ENCODE measurements at regions not wholly inside any gene's neighbourhood (a gene's known extent, or its start where the extent isn't known, plus 50 kb on each side); places are given as distances from the start of the nearest gene placed in this dataset.
"Not testable (repeated sequence)": the region's sequence is repeated elsewhere in the genome, so short reads cannot be mapped to it uniquely, and the experiment has no call there.

DNA sequence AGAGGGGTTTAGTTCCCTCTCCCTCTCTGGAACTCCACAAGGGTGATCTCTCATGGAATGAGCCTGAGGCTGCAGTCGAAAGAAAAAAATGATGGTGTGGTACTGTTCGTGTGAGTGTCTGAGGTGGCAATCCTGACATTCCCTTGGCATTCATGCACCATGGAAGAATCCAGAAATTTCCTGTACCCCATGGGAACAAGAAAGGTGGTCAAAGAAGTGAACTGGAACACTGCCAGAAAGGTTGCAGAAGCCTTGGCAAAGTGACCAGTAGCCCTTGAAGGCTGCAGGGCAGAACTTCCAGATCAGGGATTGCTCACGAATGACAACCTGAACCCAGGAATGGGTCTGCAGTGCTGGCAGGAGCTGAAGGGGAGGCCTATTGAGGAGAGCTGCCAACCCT lies 394.7 kb downstream of the CD83 start:
- no peak overlapping the region for H3K4me3 ChIP-seq (ENCODE audit: low read depth, low read length)

- no peak overlapping the region for H3K4me3 ChIP-seq (ENCODE audit: low read depth, low read length)
Measured at GRCh38 chr6:14513496-14514393, 396.2 kb downstream of the CD83 start.

GRCh38 chr6:14516956-14517355 lies 399.4 kb downstream of the CD83 start:
- H3K4me3 ChIP-seq (ENCODE audit: low read depth, low read length): no peak overlapping the region

DNA sequence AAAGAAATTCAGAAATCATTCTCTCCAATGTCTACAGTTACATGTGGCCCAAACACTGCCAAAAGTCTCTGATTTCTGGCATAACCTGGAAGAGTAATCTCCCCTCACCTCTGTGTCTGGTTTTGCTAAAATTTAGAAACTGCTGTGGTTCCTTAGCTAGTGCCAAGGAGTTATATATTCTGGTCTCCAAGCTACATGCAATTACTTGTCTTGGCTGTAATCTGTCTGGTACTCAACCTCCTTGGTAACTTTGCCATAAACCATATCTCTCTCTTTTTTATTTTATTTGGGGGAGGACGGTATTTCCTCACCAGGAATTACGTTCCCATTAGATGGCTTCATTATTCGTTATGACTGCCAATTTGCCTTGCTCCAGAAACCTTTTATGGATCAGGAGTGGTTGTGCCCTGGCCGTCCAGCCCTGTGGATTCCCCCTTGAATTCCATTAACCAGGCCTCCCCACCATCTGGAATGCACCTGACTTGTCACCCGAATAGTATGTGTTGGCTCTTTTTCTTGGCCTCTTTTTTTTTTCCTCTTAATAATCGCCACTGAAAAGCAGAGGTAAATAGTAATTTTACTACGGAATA lies 400.0 kb downstream of the CD83 start:
- no peak overlapping the region for H3K4me3 ChIP-seq (ENCODE audit: low read depth, low read length)

- H3K4me3 ChIP-seq (ENCODE audit: low read depth, low read length): no peak overlapping the region
Measured at GRCh38 chr6:14518515-14519217, 401.1 kb downstream of the CD83 start.

- H3K4me3 ChIP-seq (ENCODE audit: low read depth, low read length): no peak overlapping the region
Measured at GRCh38 chr6:14520029-14520428, 402.5 kb downstream of the CD83 start.

- H3K4me3 ChIP-seq (ENCODE audit: low read depth, low read length): no peak overlapping the region
Measured at GRCh38 chr6:14520536-14520935, 403.0 kb downstream of the CD83 start.

- no peak overlapping the region for H3K4me3 ChIP-seq (ENCODE audit: low read depth, low read length)
Measured at GRCh38 chr6:14521141-14521540, 403.6 kb downstream of the CD83 start.

- not testable (repeated sequence) for H3K4me3 ChIP-seq (ENCODE audit: low read depth, low read length)
Measured at GRCh38 chr6:14521861-14522260, 404.3 kb downstream of the CD83 start.

DNA sequence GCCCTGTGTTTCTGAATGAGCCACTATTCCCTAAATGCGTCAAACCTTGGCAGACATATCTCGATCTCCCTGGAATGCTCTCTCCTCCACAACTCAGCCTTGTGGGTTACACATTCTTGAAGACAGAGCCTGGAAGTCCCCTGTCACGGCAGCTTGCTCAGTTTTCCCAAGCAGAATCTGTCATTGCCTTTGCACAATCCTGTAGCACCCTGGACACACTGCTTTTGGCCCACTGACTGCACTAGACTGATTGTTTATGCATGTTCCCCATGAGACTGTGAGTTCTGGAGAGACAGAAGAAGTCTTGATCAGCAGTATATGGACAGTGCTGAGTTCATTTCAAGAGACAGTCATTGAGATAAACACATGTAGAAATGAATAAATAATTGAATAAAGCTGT lies 406.7 kb downstream of the CD83 start:
- no peak overlapping the region for H3K4me3 ChIP-seq (ENCODE audit: low read depth, low read length)

DNA sequence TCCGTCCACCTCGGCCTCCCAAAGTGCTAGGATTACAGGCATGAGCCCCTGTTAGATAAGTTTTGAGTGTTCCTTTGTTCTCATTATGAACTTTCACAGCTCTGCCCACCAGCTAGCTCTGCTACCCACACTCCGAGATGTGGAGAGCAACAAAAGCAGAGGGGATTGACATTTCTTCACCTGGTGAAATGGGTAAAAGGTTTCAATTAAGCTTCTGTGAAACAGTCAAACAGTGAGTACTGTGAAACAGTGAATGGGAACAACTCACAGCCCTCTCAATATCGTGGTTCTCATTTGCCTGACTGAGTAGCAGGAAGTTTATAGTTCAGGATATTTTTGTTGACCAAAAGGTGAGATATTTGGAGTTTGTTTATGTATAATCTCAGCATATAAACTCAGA lies 412.8 kb downstream of the CD83 start:
- no peak overlapping the region for H3K4me3 ChIP-seq (ENCODE audit: low read depth, low read length)

DNA sequence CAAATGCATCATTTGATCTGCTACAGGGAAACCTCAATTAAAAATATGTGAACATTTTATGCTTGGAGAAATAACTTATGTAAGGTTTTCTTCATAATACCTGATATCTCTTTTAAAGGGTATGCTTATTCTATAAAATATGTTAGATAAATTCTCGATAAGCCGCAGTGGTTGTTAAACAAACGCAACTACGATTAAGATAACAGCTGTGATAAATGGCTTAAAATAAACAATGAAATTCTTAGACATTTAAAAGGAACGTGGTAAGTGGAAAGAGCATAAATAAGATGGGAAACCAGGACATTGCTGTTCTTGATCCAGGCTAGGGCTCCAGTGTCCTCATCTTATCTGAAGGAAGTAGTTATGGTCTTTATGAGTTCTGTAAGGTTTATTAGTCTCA lies 415.9 kb downstream of the CD83 start:
- no peak overlapping the region for H3K4me3 ChIP-seq (ENCODE audit: low read depth, low read length)

DNA sequence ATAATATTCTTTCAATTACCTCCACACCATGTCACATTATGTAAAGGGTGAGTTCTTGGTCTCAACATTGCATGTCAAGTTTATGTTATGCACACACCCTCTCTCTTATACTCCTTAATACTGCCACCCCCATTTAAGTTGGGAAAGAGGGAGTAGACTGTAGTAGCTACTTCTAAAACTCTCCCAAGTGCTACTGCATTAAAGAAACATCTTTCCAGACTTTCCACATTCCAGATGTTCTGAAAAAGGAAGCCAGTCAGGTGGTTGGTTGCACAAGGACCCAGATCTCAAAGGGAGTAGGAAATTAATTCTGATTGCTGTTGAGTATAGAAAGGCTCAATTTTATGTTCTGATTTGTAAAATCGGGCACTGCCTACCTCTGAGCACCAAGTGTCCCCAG lies 419.5 kb downstream of the CD83 start:
- no peak overlapping the region for H3K4me3 ChIP-seq (ENCODE audit: low read depth, low read length)

DNA sequence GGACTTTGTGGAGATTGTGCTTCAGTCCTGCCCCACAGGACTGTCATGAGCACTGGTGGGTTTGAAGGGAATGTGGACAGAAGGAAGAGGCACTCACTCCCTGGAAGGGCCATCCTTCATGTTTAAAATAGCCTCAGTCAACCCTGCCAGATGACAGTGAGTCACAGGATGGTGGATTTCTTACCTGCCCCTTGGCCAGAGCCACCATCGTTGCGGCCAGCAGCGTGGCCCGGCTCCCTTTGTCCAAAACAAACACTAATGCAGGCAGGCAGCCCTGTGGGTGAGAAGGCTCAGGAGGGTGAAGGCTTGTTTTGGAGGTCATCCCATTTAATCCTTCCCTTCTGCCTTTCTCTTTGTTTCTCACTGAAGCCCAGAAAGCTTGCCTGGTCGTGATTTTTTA lies 422.7 kb downstream of the CD83 start:
- no peak overlapping the region for H3K4me3 ChIP-seq (ENCODE audit: low read depth, low read length)

GRCh38 chr6:14540810-14541540 lies 423.4 kb downstream of the CD83 start:
- no peak overlapping the region for H3K4me3 ChIP-seq (ENCODE audit: low read depth, low read length)

DNA sequence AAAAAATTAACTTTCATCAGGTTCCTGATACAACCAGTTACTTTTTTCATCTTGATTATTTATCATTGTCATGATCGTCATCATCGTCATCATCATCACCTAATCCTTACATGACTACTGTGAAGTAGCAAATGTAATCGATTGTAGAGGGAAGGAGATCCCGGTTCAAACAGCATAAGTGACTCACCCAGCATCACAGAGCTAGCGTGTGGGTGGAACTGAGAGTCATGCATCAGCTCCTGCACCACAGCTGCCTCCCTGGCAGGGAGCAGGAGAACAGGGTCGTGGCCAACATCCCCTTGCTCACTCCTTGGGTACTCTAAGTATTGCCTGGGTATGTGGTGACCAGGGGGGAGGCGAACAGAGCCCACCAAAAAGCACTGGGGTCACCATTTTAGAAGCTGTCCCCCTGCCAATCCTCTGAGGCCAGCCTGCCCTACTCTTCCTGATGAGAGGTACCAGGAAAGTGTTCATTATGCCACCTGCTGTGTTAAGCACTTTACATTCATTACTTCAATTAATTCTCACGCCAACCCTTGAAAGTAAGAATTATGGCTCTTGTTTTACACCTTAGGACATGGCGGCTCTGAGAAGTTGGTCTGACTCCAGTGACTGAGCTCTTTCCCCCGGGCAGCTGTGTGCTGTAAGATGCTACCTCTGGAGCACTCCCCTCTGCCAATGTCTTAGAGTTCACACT lies 425.2 kb downstream of the CD83 start:
- H3K4me3 ChIP-seq (ENCODE audit: low read depth, low read length): no peak overlapping the region

- H3K4me3 ChIP-seq (ENCODE audit: low read depth, low read length): no peak overlapping the region
Measured at GRCh38 chr6:14543971-14544585, 426.5 kb downstream of the CD83 start.

DNA sequence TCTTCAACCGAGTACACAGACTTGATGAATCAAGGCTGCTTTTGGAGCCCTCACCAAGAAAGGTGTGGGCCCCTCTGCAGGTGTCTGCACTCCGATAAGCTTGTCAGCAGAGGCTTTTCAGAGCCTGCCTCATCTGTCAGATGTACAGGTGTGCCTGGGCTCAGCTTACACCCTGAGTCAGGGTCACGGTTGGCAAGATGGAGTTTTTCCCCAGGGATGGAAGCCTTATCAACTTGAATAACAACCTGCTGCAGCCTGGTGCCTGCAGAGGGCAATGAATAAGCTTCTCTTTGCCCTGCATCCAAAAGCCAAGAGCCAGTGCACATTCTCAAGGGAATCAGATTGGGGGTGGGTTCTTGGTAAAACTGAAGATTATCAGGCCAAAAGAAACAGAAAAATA lies 427.1 kb downstream of the CD83 start:
- no peak overlapping the region for H3K4me3 ChIP-seq (ENCODE audit: low read depth, low read length)

DNA sequence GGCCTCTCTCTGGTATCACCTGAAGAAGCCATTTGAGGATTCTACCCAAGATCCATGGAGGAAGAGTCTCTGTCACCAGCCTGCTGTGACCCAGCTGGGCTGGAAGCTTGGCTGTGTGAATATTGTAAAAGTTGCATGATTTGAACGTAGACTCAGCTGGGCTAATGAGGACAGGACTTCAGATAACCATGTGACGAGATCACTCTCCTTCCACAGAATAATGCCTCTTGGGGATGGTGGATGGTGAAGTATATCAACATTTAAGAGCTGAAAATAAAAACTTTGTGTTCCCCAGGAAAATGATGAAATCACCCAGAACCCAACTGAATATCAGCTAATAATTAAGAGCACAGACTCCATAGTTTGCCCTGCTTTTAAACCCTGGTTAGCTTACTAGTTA lies 427.9 kb downstream of the CD83 start:
- H3K4me3 ChIP-seq (ENCODE audit: low read depth, low read length): no peak overlapping the region

GRCh38 chr6:14546036-14546435 lies 428.5 kb downstream of the CD83 start:
- no peak overlapping the region for H3K4me3 ChIP-seq (ENCODE audit: low read depth, low read length)

Data from iPS-11a (cell line).